ENCODE measurements at regions not wholly inside any gene's neighbourhood (a gene's known extent, or its start where the extent isn't known, plus 50 kb on each side); places are given as distances from the start of the nearest gene placed in this dataset.

DNA sequence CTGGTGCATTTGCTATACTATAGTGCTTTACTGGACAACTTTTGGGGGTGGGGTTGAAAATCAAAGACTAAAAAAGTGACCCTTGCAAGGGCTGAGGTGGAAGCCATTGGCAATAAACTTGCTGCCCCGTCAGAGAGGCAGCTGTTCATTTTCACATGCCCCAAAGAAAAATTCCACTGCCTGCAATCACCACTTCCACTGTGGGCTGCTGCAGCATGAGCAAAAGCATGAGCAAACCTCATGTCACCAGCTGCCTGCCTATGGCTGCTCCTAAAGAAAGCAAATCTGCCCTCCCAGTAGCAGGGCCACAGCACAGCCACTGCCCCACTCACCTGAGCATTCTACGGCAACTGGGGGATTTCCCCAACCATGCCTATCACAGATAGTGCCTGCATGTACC, 290.0 kb downstream of the PAX1 start:
- no peak for TF ChIP-seq POLR2A (IDR thresholded peaks at IDR 0.05; ENCODE audit: low read length)
- no peak for TF ChIP-seq GATA1 (IDR thresholded peaks at IDR 0.05; ENCODE audit: low read depth, low read length)

Measured in erythroblast (primary cell).